Endodermal cell (in vitro differentiated cells): ENCODE measurements at regions not wholly inside any gene's neighbourhood (a gene's known extent, or its start where the extent isn't known, plus 50 kb on each side); places are given as distances from the start of the nearest gene placed in this dataset.
"Not testable (repeated sequence)": the region's sequence is repeated elsewhere in the genome, so short reads cannot be mapped to it uniquely, and the experiment has no call there.

Experiments
- DNase-seq: peaks from one replicate; pipeline ENCODE4 v3.0.0-alpha.2; 2017
- H3K27ac ChIP-seq: 2 replicates; pipeline ENCODE4 v1.5.1; 2013; ENCODE audit warnings: mild to moderate bottlenecking, low read depth, low read length, moderate library complexity
- H3K27me3 ChIP-seq: 2 replicates; pipeline ENCODE4 v1.6.1; 2013; ENCODE audit warnings: mild to moderate bottlenecking, low read length, moderate library complexity; ENCODE audit not compliant: insufficient read depth, control insufficient read depth, poor library complexity, severe bottlenecking
- H3K36me3 ChIP-seq: 2 replicates; pipeline ENCODE4 v1.7.0; 2013; ENCODE audit warnings: mild to moderate bottlenecking, low read length, moderate library complexity; ENCODE audit not compliant: control insufficient read depth, insufficient read depth
- H3K4me1 ChIP-seq: one replicate; pipeline ENCODE4 v1.7.0; 2013; ENCODE audit warnings: low read length; ENCODE audit not compliant: control insufficient read depth, insufficient read depth
- H3K4me3 ChIP-seq: 2 replicates; pipeline ENCODE4 v1.5.1; 2013; ENCODE audit warnings: mild to moderate bottlenecking, low read length, moderate library complexity
- H3K9ac ChIP-seq: 2 replicates; pipeline ENCODE4 v1.6.1; 2013; ENCODE audit warnings: mild to moderate bottlenecking, low read length, moderate library complexity; ENCODE audit not compliant: poor library complexity, severe bottlenecking; ENCODE audit errors: extremely low read depth
- H3K9me3 ChIP-seq: 2 replicates; pipeline ENCODE4 v1.6.1; 2013; ENCODE audit warnings: mild to moderate bottlenecking, low read length, moderate library complexity; ENCODE audit not compliant: control insufficient read depth
- H3K27ac Mint-ChIP-seq: 2 replicates; pipeline ENCODE4 v1.8.0; 2020; ENCODE audit warnings: mixed read lengths
- H3K27me3 Mint-ChIP-seq: 2 replicates; pipeline ENCODE4 v1.8.0; 2021; ENCODE audit warnings: mild to moderate bottlenecking, mixed read lengths; ENCODE audit not compliant: insufficient read depth
- H3K36me3 Mint-ChIP-seq: 2 replicates; pipeline ENCODE4 v1.8.0; 2020; ENCODE audit warnings: low read depth, mixed read lengths
- H3K4me1 Mint-ChIP-seq: 2 replicates; pipeline ENCODE4 v1.8.0; 2020; ENCODE audit warnings: mixed read lengths
- H3K4me3 Mint-ChIP-seq: 2 replicates; pipeline ENCODE4 v1.8.0; 2020; ENCODE audit warnings: mild to moderate bottlenecking, moderate library complexity, mixed read lengths
- H3K9me3 Mint-ChIP-seq: 2 replicates; pipeline ENCODE4 v1.8.0; 2020; ENCODE audit warnings: mild to moderate bottlenecking, mixed read lengths
- WGBS, 2 experiments: methylation state at CpG; one replicate each; pipeline versions ENCODE4 v1.1.5 to v1.1.7; 2013; ENCODE audit warnings: missing lambda C conversion rate in 2 of 2, mixed read lengths in 1 of 2; ENCODE audit not compliant: insufficient coverage in 1 of 2, insufficient read length in 1 of 2; 5-methylcytosine and 5-hydroxymethylcytosine counted together
- TF ChIP-seq, protein P1 (sequence below): fragments of 200-600 bp; sonication (generic); conservative IDR thresholded peaks from 2 replicates; pipeline ENCODE4 v1.5.0; 2021; ENCODE audit warnings: antibody characterized with exemption, mild to moderate bottlenecking

DNA sequence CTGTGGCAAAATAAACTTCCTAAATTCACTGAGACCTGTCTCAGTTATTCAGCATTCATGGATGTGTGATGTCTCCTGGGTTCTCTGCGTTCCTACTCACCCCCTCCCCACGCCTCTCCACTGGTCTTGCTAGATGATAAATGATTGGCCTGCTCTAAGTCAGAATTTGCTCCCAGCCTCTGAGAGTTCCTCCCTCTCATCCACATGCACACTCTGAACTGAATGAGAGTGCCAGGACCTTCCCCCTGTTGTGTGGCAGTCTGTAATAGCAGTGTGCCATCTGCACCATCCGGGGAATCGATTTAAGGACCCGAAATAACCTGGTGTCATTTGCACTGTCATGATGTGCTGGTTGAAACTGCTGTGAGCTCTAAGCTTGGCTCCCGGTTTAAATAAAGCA is 135.8 kb upstream of the AFDN start:
- Histone ChIP-seq H3K4me3 (no peak overlapping the region), H3K9ac (no peak overlapping the region), H3K9me3 (peaks cover 4% of the 10 kb centered on the region), H3K36me3 (no peaks in the 10 kb centered on the region), H3K4me1 (peaks cover 17% of the 10 kb centered on the region), H3K27ac (no peak overlapping the region), H3K27me3 (no peaks in the 10 kb centered on the region)
- no peak for DNase-seq
- Mint-ChIP-seq H3K4me1 (peaks cover 36% of the 10 kb centered on the region), H3K27ac (no peak overlapping the region), H3K36me3 (no peaks in the 10 kb centered on the region), H3K27me3 (peaks cover 3% of the 10 kb centered on the region), H3K4me3 (no peak overlapping the region), H3K9me3 (peaks cover 2% of the 10 kb centered on the region)
- TF ChIP-seq, protein P1, sequence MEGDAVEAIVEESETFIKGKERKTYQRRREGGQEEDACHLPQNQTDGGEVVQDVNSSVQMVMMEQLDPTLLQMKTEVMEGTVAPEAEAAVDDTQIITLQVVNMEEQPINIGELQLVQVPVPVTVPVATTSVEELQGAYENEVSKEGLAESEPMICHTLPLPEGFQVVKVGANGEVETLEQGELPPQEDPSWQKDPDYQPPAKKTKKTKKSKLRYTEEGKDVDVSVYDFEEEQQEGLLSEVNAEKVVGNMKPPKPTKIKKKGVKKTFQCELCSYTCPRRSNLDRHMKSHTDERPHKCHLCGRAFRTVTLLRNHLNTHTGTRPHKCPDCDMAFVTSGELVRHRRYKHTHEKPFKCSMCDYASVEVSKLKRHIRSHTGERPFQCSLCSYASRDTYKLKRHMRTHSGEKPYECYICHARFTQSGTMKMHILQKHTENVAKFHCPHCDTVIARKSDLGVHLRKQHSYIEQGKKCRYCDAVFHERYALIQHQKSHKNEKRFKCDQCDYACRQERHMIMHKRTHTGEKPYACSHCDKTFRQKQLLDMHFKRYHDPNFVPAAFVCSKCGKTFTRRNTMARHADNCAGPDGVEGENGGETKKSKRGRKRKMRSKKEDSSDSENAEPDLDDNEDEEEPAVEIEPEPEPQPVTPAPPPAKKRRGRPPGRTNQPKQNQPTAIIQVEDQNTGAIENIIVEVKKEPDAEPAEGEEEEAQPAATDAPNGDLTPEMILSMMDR: no peak
- 86 to 92% methylated on average over 5 to 6 of the region's 6 CpGs for whole genome bisulfite sequencing, 2 experiments

- no peak overlapping the region for H3K27ac ChIP-seq
- no peaks in the 10 kb centered on the region for H3K36me3 ChIP-seq
- no peaks in the 10 kb centered on the region for H3K27me3 ChIP-seq
- no peak overlapping the region for H3K9ac ChIP-seq
- no peak overlapping the region for H3K4me3 ChIP-seq
- peaks cover 3% of the 10 kb centered on the region for H3K27me3 Mint-ChIP-seq
- peak overlapping the region; percentile 34 for H3K27ac Mint-ChIP-seq
- TF ChIP-seq, protein P1: peak; percentile 19
- H3K4me3 Mint-ChIP-seq: no peak overlapping the region
- H3K4me1 Mint-ChIP-seq: peaks cover 36% of the 10 kb centered on the region
- no peaks in the 10 kb centered on the region for H3K36me3 Mint-ChIP-seq
- 80 to 84% methylated on average over 13 of the region's 13 CpGs for WGBS, 2 experiments
- peaks cover 4% of the 10 kb centered on the region for H3K9me3 ChIP-seq
- peak; percentile 57 for DNase-seq
- H3K4me1 ChIP-seq: peaks cover 17% of the 10 kb centered on the region
- peaks cover 2% of the 10 kb centered on the region for H3K9me3 Mint-ChIP-seq
These were observed 135.0 kb upstream of the AFDN start for GRCh38 chr6:167691533-167692312.

- not testable (repeated sequence) for H3K27me3 ChIP-seq, H3K27ac ChIP-seq, DNase-seq, H3K4me3 Mint-ChIP-seq, H3K27ac Mint-ChIP-seq, H3K27me3 Mint-ChIP-seq, H3K9me3 Mint-ChIP-seq, H3K36me3 Mint-ChIP-seq, H3K36me3 ChIP-seq, H3K4me3 ChIP-seq, H3K9me3 ChIP-seq, H3K9ac ChIP-seq
- H3K4me1 Mint-ChIP-seq: peaks cover 32% of the 10 kb centered on the region
- WGBS, 2 experiments: 95% methylated on average over 8 of the region's 8 CpGs
- H3K4me1 ChIP-seq: peaks cover 13% of the 10 kb centered on the region
These were observed 133.2 kb upstream of the AFDN start for GRCh38 chr6:167693478-167693877.
